Endothelial cell of umbilical vein (primary cell): ENCODE measurements at regions not wholly inside any gene's neighbourhood (a gene's known extent, or its start where the extent isn't known, plus 50 kb on each side); places are given as distances from the start of the nearest gene placed in this dataset.

Experiments used
- BruUV-seq: library from RNA; stranded (reverse); fragments of 400-500 nt; replicated peaks from 2 replicates; lab custom pipeline; 2021; lab: Mats Ljungman, UMichigan
- CTCF ChIA-PET: fragments of 300-600, 350-600 bp; sonication (Branson Sonifier 250); formaldehyde crosslinking; loops from one replicate; lab custom pipeline; 2021; ENCODE audit warnings: antibody characterized with exemption, inconsistent platforms; lab: Charles Lee
- POLR2A ChIA-PET: fragments of 300-600, 350-600 bp; sonication (Branson Sonifier 250); formaldehyde crosslinking; loops from one replicate; lab custom pipeline; 2021; ENCODE audit warnings: antibody characterized with exemption, inconsistent platforms; lab: Charles Lee
- DNase-seq: peaks from one replicate; pipeline ENCODE4 v3.0.0-alpha.2; 2011; ENCODE audit warnings: low read depth, low spot score
- FAIRE-seq: peaks from 2 replicates; lab custom pipeline; 2011; peaks lifted over from hg19 to GRCh38; lab: Jason Lieb, UNC
- H2AFZ ChIP-seq: 2 replicates; pipeline ENCODE4 v1.6.0; 2012; ENCODE audit warnings: low read depth, low read length, control low read depth, inconsistent platforms
- H3K27ac ChIP-seq: 2 replicates; pipeline ENCODE4 v1.5.1; 2011; ENCODE audit warnings: low read depth, mild to moderate bottlenecking, control low read depth, low read length, moderate library complexity; ENCODE audit not compliant: insufficient read depth
- H3K27me3 ChIP-seq, 2 experiments: 2 replicates each; pipeline versions ENCODE4 v1.6.0 to v1.6.1; 2011; ENCODE audit warnings: low read length in 2 of 2, mixed read lengths in 1 of 2; ENCODE audit not compliant: control insufficient read depth in 2 of 2, insufficient read depth in 2 of 2
- H3K36me3 ChIP-seq, 2 experiments: 2 replicates in 1 of 2; 3 replicates in 1 of 2; pipeline ENCODE4 v1.5.1; 2011; ENCODE audit warnings: low read length in 2 of 2, mild to moderate bottlenecking in 1 of 2, moderate library complexity in 1 of 2; ENCODE audit not compliant: control insufficient read depth in 2 of 2, insufficient read depth in 2 of 2; ENCODE audit errors: extremely low read depth in 1 of 2
- H3K4me1 ChIP-seq: 3 replicates; pipeline ENCODE4 v1.5.1; 2011; ENCODE audit warnings: mild to moderate bottlenecking, low read length; ENCODE audit not compliant: control insufficient read depth, insufficient read depth; ENCODE audit errors: extremely low read depth
- H3K4me2 ChIP-seq: 2 replicates; pipeline ENCODE4 v1.6.1; 2011; ENCODE audit warnings: low read length, control low read depth, mixed read lengths; ENCODE audit not compliant: insufficient read depth
- H3K4me3 ChIP-seq, 3 experiments: fragments of 200-600 bp in 1 of 3; sonication (generic), shearing (Covaris generic) in 1 of 3; replicated peaks in 1 of 3; 2 replicates each; pipeline ENCODE4 v1.5.1; 2011 to 2016; ENCODE audit warnings: control low read depth in 3 of 3, low read length in 3 of 3, mild to moderate bottlenecking in 2 of 3, inconsistent platforms in 1 of 3, low read depth in 1 of 3, moderate library complexity in 1 of 3; ENCODE audit not compliant: insufficient read depth in 1 of 3
- H3K79me2 ChIP-seq: 2 replicates; pipeline ENCODE4 v1.6.0; 2012; ENCODE audit warnings: low read length, inconsistent platforms; ENCODE audit not compliant: control insufficient read depth, insufficient read depth
- H3K9ac ChIP-seq: replicated peaks from 2 replicates; pipeline ENCODE3; 2011; ENCODE audit warnings: low read length, control low read depth; ENCODE audit not compliant: insufficient read depth; ENCODE audit errors: extremely low read depth
- H3K9me1 ChIP-seq: replicated peaks from 3 replicates; pipeline ENCODE4 v1.6.0; 2011; ENCODE audit warnings: mild to moderate bottlenecking, low read length; ENCODE audit not compliant: control insufficient read depth, insufficient read depth; ENCODE audit errors: extremely low read depth
- H3K9me3 ChIP-seq: replicated peaks from 2 replicates; pipeline ENCODE4 v1.5.1; 2012; ENCODE audit warnings: low read length, inconsistent platforms; ENCODE audit not compliant: control insufficient read depth, insufficient read depth
- H4K20me1 ChIP-seq: replicated peaks from 2 replicates; pipeline ENCODE3; 2011; ENCODE audit warnings: mild to moderate bottlenecking, low read length; ENCODE audit not compliant: control insufficient read depth, insufficient read depth; ENCODE audit errors: extremely low read depth
- EZH2 ChIP-seq: IDR thresholded peaks from 2 replicates; pipeline ENCODE4 v1.6.1; 2012; ENCODE audit warnings: borderline replicate concordance, low read depth, mild to moderate bottlenecking, moderate library complexity, low read length, inconsistent platforms; ENCODE audit not compliant: severe bottlenecking
- FOS ChIP-seq: IDR thresholded peaks from 2 replicates; pipeline ENCODE4 v1.6.1; 2011; ENCODE audit warnings: mild to moderate bottlenecking, low read length, moderate library complexity, borderline replicate concordance; ENCODE audit not compliant: insufficient read depth
- GATA2 ChIP-seq: IDR thresholded peaks from 2 replicates; pipeline ENCODE4 v1.7.0; 2011; ENCODE audit warnings: low read depth, mild to moderate bottlenecking, moderate library complexity, mixed read lengths, low read length; ENCODE audit not compliant: insufficient read length, insufficient read depth
- JUN ChIP-seq: IDR thresholded peaks from 2 replicates; pipeline ENCODE4 v1.6.1; 2011; ENCODE audit warnings: borderline replicate concordance, low read depth; ENCODE audit not compliant: insufficient read length, insufficient read depth
- MYC ChIP-seq: IDR thresholded peaks from one replicate; pipeline ENCODE4 v1.6.1; 2011; ENCODE audit warnings: mild to moderate bottlenecking, low read depth, low read length
- POLR2A ChIP-seq: IDR thresholded peaks from 2 replicates; pipeline ENCODE4 v1.6.1; 2012; ENCODE audit warnings: low read depth, mild to moderate bottlenecking, control low read depth, low read length
- POLR2AphosphoS5 ChIP-seq: IDR thresholded peaks from 2 replicates; pipeline ENCODE4 v1.6.1; 2012; ENCODE audit warnings: low read depth, mild to moderate bottlenecking, control low read depth, low read length, moderate library complexity; ENCODE audit not compliant: insufficient read depth
- dilution Hi-C: fragments of 300-500 bp; cut with MboI; formaldehyde crosslinking; loops from one replicate; pipeline ENCODE4 v1.15.0; 2019; ENCODE audit warnings: low sequenced_read_pairs; ENCODE audit not compliant: extremely low pct_ligation_motif_present
- intact Hi-C: fragments of 100-400 bp; cut with micrococcal nuclease; formaldehyde crosslinking; loops from one replicate; pipeline ENCODE4 v1.10.0; 2022
- TF ChIP-seq, protein P1 (sequence below), 2 donors: IDR thresholded peaks; 1 replicate in 1 of 2; 2 replicates in 1 of 2; pipeline ENCODE4 v1.5.1; 2011; ENCODE audit warnings: low read length in 2 of 2, mild to moderate bottlenecking in 2 of 2, moderate library complexity in 2 of 2, control low read depth in 1 of 2, inconsistent platforms in 1 of 2, low read depth in 1 of 2; ENCODE audit not compliant: insufficient read depth in 1 of 2; ENCODE audit errors: extremely low read depth in 1 of 2
- TF ChIP-seq, protein P2 (sequence below): IDR thresholded peaks from 2 replicates; pipeline ENCODE4 v1.6.1; 2011; ENCODE audit not compliant: insufficient read depth, insufficient read length

DNA sequence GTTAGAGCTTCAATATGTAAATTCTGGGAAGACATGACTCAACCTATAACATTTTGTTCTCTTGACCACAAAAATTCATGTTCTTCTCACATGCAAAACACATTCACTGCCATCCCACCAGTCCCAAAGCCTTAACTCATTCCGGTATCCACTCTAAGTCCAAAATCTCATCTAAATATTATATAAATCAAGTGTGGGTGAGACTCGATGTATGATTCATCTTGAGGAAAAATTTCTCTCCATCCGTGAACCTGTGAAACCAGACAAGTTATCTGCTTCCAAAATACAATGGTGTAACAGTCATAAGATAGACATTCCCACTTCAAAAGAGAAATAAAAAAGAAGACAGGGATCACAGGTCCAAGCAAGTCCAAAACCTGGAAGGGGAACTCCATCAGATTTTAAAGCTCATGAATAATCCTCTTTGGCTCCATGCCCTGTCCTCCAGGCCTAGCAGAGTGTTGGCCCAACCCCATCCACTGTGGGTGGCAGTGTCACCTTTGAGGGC lies 101.3 kb downstream of the RAD51AP2 start:
- Histone ChIP-seq H3K36me3 (no peaks in the 10 kb centered on the region), H3K9me1 (no peaks in the 10 kb centered on the region), H3K79me2 (no peaks in the 10 kb centered on the region), H3K27me3 (no peaks in the 10 kb centered on the region), H3K4me1 (no peaks in the 10 kb centered on the region), H3K9ac (no peak overlapping the region), H2AFZ (no peak overlapping the region), H3K4me3 (no peak overlapping the region), H3K4me2 (no peak overlapping the region), H4K20me1 (no peaks in the 10 kb centered on the region), H3K27ac (no peak overlapping the region), H3K9me3 (no peaks in the 10 kb centered on the region)
- dilution Hi-C loops: no loop called here
- FAIRE-seq: no peak
- CTCF ChIA-PET: no interaction called here
- POLR2A ChIA-PET: no interaction called here
- intact Hi-C loops: no loop called here
- BruUV-seq: no TSS peak
- TF ChIP-seq EZH2 (no peak), GATA2 (no peak), MYC (no peak), FOS (no peak), POLR2AphosphoS5 (no peak), JUN (no peak), POLR2A (no peak)
- TF ChIP-seq, protein P1, sequence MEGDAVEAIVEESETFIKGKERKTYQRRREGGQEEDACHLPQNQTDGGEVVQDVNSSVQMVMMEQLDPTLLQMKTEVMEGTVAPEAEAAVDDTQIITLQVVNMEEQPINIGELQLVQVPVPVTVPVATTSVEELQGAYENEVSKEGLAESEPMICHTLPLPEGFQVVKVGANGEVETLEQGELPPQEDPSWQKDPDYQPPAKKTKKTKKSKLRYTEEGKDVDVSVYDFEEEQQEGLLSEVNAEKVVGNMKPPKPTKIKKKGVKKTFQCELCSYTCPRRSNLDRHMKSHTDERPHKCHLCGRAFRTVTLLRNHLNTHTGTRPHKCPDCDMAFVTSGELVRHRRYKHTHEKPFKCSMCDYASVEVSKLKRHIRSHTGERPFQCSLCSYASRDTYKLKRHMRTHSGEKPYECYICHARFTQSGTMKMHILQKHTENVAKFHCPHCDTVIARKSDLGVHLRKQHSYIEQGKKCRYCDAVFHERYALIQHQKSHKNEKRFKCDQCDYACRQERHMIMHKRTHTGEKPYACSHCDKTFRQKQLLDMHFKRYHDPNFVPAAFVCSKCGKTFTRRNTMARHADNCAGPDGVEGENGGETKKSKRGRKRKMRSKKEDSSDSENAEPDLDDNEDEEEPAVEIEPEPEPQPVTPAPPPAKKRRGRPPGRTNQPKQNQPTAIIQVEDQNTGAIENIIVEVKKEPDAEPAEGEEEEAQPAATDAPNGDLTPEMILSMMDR (IDR thresholded peaks at IDR 0.05; ENCODE audit: extremely low read depth in 1 of 2, insufficient read depth in 1 of 2, low read depth in 1 of 2, low read length in 2 of 2): no peak
- TF ChIP-seq, protein P2, sequence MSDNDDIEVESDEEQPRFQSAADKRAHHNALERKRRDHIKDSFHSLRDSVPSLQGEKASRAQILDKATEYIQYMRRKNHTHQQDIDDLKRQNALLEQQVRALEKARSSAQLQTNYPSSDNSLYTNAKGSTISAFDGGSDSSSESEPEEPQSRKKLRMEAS: no peak
- no peak for DNase-seq
